SK-N-SH treated with all-trans-retinoic acid at 6 μM for 48 hours (cell line): ENCODE measurements at regions not wholly inside any gene's neighbourhood (a gene's known extent, or its start where the extent isn't known, plus 50 kb on each side); places are given as distances from the start of the nearest gene placed in this dataset.

Experiments
- ARNTL ChIP-seq: fragments of 450-650 bp; formaldehyde crosslinking; IDR thresholded peaks from 2 replicates; pipeline ENCODE4 v1.5.0; 2020; ENCODE audit warnings: low read depth, mild to moderate bottlenecking, moderate library complexity, borderline replicate concordance
- BACH2 ChIP-seq: fragments of 250-450 bp; sonication (Bioruptor Pico); IDR thresholded peaks from 2 replicates; pipeline ENCODE4 v1.9.0; 2021; ENCODE audit warnings: mild to moderate bottlenecking, borderline replicate concordance
- GLIS3 ChIP-seq: fragments of 250-450 bp; sonication (Bioruptor Pico); IDR thresholded peaks from 2 replicates; pipeline ENCODE4 v1.5.0; 2020; ENCODE audit warnings: mild to moderate bottlenecking, moderate library complexity
- RARB ChIP-seq: fragments of 250-450 bp; sonication (Bioruptor Pico); IDR thresholded peaks from 2 replicates; pipeline ENCODE4 v1.8.0; 2021; ENCODE audit warnings: mild to moderate bottlenecking, moderate library complexity
- ZFP3 ChIP-seq: fragments of 250-450 bp; sonication (Bioruptor Pico); IDR thresholded peaks from 2 replicates; pipeline ENCODE4 v1.5.0; 2020; ENCODE audit warnings: mild to moderate bottlenecking, moderate library complexity
- ZFP30 ChIP-seq: fragments of 450-650 bp; formaldehyde crosslinking; IDR thresholded peaks from 2 replicates; pipeline ENCODE4 v1.5.0; 2022; ENCODE audit warnings: mild to moderate bottlenecking, moderate library complexity
- ZNF8 ChIP-seq: fragments of 450-650 bp; formaldehyde crosslinking; IDR thresholded peaks from 2 replicates; pipeline ENCODE4 v1.5.0; 2020; ENCODE audit warnings: mild to moderate bottlenecking, moderate library complexity
- TF ChIP-seq, protein P1 (sequence below): fragments of 250-450 bp; sonication (Bioruptor Pico); IDR thresholded peaks from 2 replicates; pipeline ENCODE4 v1.8.0; 2021; ENCODE audit warnings: low read depth, mild to moderate bottlenecking, moderate library complexity, borderline replicate concordance
- TF ChIP-seq, protein P2 (sequence below): fragments of 250-450 bp; sonication (Bioruptor Pico); IDR thresholded peaks from 2 replicates; pipeline ENCODE4 v1.8.0; 2020; ENCODE audit warnings: mild to moderate bottlenecking, moderate library complexity, borderline replicate concordance
- TF ChIP-seq, protein P3 (sequence below): fragments of 250-450 bp; sonication (Bioruptor Pico); IDR thresholded peaks from 2 replicates; pipeline ENCODE4 v1.5.1; 2020; ENCODE audit warnings: low read depth, mild to moderate bottlenecking, moderate library complexity

DNA sequence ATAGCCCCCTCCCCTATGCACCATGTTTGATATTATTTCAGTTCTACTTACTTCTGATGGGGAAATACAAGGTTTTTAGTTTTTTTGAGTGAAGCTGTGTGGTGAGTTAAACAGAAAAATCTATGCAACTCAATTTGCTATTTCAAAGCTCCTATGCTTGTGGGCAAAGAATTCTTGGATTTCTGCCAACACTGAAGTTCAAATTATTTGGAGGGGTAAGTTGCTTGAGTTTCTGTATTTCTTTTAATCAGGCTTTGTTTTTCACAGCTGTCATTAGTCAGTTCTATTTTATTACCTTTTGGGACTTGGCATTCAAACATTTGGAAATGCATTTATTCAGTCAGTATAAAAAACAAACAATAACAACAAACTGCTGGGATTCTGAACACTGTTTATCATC, 407.5 kb upstream of the MGAT4C start:
- TF ChIP-seq, protein P1, sequence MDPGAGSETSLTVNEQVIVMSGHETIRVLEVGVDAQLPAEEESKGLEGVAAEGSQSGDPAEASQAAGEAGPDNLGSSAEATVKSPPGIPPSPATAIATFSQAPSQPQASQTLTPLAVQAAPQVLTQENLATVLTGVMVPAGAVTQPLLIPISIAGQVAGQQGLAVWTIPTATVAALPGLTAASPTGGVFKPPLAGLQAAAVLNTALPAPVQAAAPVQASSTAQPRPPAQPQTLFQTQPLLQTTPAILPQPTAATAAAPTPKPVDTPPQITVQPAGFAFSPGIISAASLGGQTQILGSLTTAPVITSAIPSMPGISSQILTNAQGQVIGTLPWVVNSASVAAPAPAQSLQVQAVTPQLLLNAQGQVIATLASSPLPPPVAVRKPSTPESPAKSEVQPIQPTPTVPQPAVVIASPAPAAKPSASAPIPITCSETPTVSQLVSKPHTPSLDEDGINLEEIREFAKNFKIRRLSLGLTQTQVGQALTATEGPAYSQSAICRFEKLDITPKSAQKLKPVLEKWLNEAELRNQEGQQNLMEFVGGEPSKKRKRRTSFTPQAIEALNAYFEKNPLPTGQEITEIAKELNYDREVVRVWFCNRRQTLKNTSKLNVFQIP (CRISPR knock-in tag): no peak
- TF ChIP-seq, protein P2, sequence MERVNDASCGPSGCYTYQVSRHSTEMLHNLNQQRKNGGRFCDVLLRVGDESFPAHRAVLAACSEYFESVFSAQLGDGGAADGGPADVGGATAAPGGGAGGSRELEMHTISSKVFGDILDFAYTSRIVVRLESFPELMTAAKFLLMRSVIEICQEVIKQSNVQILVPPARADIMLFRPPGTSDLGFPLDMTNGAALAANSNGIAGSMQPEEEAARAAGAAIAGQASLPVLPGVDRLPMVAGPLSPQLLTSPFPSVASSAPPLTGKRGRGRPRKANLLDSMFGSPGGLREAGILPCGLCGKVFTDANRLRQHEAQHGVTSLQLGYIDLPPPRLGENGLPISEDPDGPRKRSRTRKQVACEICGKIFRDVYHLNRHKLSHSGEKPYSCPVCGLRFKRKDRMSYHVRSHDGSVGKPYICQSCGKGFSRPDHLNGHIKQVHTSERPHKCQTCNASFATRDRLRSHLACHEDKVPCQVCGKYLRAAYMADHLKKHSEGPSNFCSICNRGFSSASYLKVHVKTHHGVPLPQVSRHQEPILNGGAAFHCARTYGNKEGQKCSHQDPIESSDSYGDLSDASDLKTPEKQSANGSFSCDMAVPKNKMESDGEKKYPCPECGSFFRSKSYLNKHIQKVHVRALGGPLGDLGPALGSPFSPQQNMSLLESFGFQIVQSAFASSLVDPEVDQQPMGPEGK (CRISPR knock-in tag): no peak
- TF ChIP-seq ZFP3 (CRISPR knock-in tag): no peak
- no peak for TF ChIP-seq RARB
- no peak for TF ChIP-seq BACH2 (CRISPR knock-in tag)
- TF ChIP-seq, protein P3, sequence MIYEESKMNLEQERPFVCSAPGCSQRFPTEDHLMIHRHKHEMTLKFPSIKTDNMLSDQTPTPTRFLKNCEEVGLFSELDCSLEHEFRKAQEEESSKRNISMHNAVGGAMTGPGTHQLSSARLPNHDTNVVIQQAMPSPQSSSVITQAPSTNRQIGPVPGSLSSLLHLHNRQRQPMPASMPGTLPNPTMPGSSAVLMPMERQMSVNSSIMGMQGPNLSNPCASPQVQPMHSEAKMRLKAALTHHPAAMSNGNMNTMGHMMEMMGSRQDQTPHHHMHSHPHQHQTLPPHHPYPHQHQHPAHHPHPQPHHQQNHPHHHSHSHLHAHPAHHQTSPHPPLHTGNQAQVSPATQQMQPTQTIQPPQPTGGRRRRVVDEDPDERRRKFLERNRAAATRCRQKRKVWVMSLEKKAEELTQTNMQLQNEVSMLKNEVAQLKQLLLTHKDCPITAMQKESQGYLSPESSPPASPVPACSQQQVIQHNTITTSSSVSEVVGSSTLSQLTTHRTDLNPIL (CRISPR knock-in tag): no peak
- TF ChIP-seq ARNTL (CRISPR knock-in tag): no peak
- TF ChIP-seq ZFP30 (CRISPR knock-in tag): no peak
- TF ChIP-seq GLIS3 (CRISPR knock-in tag): no peak
- no peak for TF ChIP-seq ZNF8 (CRISPR knock-in tag)
